K562 (cell line): ENCODE measurements at regions not wholly inside any gene's neighbourhood (a gene's known extent, or its start where the extent isn't known, plus 50 kb on each side); places are given as distances from the start of the nearest gene placed in this dataset.

Experiments
- CHD7 ChIP-seq: fragments of 200-600 bp; sonication (generic); IDR thresholded peaks from one replicate; pipeline ENCODE4 v1.6.1; 2012; ENCODE audit warnings: mild to moderate bottlenecking, low read depth, low read length, inconsistent platforms
- ELF2 ChIP-seq: fragments of 250-450 bp; sonication (Bioruptor Pico); IDR thresholded peaks from 2 replicates; pipeline ENCODE4 v1.5.0; 2021; ENCODE audit warnings: mild to moderate bottlenecking
- KAT8 ChIP-seq: fragments of 450-650 bp; IDR thresholded peaks from 2 replicates; pipeline ENCODE4 v1.6.1; 2016; ENCODE audit warnings: low read depth, mild to moderate bottlenecking
- PCBP2 ChIP-seq: fragments of 200-400 bp; formaldehyde crosslinking; IDR thresholded peaks from 2 replicates; pipeline ENCODE4 v1.6.1; 2018; ENCODE audit warnings: low read length, low read depth, mild to moderate bottlenecking, moderate library complexity; ENCODE audit not compliant: poor library complexity, severe bottlenecking
- SRSF3 ChIP-seq: fragments of 200-400 bp; formaldehyde crosslinking; IDR thresholded peaks from 2 replicates; pipeline ENCODE4 v1.6.1; 2016; ENCODE audit warnings: mild to moderate bottlenecking, low read length, moderate library complexity; ENCODE audit not compliant: insufficient read depth
- YY1 ChIP-seq, 3 experiments: IDR thresholded peaks; 2 replicates each; pipeline ENCODE4 v1.6.1; 2011; ENCODE audit warnings: low read length in 2 of 3, mild to moderate bottlenecking in 2 of 3, moderate library complexity in 2 of 3, borderline replicate concordance in 1 of 3, control low read depth in 1 of 3, low read depth in 1 of 3; ENCODE audit not compliant: insufficient read depth in 3 of 3, insufficient replicate concordance in 2 of 3, control insufficient read depth in 1 of 3, insufficient read length in 1 of 3; ENCODE audit errors: extremely low read depth in 1 of 3
- TF ChIP-seq, protein P1 (sequence below): sonication (generic); formaldehyde crosslinking; IDR thresholded peaks from 2 replicates; pipeline ENCODE4 v1.8.1; 2023; ENCODE audit warnings: mild to moderate bottlenecking, missing genetic modification reagents

GRCh38 chr5:142206801-142207200 lies 98.2 kb downstream of the NDFIP1 start:
- no peak for TF ChIP-seq SRSF3
- no peak for TF ChIP-seq YY1 (IDR thresholded peaks at IDR 0.05; ENCODE audit: borderline replicate concordance in 1 of 3, control insufficient read depth in 1 of 3, extremely low read depth in 1 of 3, insufficient read depth in 3 of 3, insufficient read length in 1 of 3, insufficient replicate concordance in 2 of 3, low read depth in 1 of 3, low read length in 2 of 3)
- no peak for TF ChIP-seq CHD7
- no peak for TF ChIP-seq PCBP2
- TF ChIP-seq ELF2 (CRISPR knock-in tag) = no peak
- TF ChIP-seq, protein P1, sequence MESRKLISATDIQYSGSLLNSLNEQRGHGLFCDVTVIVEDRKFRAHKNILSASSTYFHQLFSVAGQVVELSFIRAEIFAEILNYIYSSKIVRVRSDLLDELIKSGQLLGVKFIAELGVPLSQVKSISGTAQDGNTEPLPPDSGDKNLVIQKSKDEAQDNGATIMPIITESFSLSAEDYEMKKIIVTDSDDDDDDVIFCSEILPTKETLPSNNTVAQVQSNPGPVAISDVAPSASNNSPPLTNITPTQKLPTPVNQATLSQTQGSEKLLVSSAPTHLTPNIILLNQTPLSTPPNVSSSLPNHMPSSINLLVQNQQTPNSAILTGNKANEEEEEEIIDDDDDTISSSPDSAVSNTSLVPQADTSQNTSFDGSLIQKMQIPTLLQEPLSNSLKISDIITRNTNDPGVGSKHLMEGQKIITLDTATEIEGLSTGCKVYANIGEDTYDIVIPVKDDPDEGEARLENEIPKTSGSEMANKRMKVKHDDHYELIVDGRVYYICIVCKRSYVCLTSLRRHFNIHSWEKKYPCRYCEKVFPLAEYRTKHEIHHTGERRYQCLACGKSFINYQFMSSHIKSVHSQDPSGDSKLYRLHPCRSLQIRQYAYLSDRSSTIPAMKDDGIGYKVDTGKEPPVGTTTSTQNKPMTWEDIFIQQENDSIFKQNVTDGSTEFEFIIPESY (CRISPR knock-in tag) = no peak
- TF ChIP-seq KAT8 = no peak
